NCI-H2081 (cell line): ENCODE measurements at regions not wholly inside any gene's neighbourhood (a gene's known extent, or its start where the extent isn't known, plus 50 kb on each side); places are given as distances from the start of the nearest gene placed in this dataset.
"Not testable (repeated sequence)": the region's sequence is repeated elsewhere in the genome, so short reads cannot be mapped to it uniquely, and the experiment has no call there.

Experiments
- DNase-seq, 2 experiments: peaks; one replicate each; lab custom pipeline; 2025; lab: John Stamatoyannopoulos, UW

DNA sequence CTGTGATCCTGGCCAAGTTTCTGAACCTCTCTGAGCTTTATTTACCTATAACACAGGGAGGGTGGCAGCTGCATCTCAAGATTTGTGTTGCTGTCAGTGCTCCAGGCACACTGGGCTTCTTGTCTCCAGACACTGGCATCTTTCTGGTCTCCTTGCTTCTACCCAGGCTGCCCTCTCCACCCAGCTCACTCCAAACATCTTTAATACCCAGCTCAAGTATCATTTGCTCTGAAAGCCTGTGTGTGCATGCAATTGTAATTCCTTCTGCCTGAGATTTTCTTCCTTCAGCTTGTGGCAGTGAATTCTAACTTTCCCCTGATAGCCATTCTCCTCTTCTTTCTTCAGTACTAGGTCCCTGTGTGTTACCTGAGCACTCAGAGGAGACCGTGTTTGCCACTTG lies 50.7 kb upstream of the USP7 start:
- DNase-seq, result no peak

DNA sequence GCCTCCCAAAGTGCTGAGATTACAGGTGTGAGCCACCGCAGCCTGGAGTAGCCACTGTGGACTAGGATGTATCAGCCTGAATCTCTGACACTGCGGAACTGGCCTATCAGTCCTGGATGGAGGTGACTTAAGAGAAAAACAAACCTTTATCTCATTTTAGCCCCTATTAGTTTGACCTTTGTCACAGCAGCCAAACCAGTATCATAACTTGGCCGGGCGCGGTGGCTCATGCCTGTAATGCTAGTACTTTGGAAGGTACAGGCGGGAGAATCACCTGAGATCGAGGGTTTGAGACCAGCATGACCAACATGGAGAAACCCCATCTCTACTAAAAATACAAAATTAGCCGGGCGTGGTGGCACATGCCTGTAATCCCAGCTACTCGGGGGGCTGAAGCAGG lies 51.8 kb upstream of the USP7 start:
- DNase-seq, result no peak

DNA sequence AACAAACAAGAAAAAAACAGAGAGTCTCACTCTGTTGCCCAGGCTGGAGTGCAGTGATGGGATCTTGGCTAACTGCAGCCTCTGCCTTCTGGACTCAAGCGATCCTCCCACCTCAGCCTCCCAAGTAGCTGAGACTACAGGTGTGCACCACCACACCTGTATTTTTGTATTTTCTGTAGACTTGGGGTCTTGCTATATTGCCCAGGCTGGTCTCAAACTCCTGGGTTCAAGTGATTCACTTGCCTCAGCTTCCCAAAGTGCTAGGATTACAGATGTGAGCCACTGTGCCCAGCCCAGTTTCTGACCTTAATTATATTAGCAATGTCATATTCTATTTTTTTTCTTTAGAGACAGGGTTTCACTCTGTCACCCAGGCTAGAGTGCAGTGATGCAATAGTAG lies 52.3 kb upstream of the USP7 start:
- DNase-seq, result not testable (repeated sequence)

DNA sequence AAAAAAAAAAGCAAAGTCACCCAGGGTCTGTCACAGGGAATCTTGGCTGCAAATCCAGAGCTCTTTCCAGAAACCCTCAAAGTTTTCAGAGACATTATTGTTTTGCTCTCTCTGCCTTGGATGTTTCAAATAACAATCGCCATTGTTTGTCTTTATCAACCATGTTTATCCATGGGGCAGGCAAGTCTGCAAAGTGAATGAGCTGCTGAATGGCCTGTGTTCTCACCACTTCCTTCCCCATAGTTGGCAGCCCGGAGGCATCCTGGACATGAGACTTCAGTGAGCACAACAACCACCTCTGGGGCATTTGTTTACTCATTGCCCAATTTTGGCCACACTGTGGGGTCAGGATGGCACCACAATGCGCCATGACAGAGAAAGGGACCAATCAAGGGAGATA lies 53.1 kb upstream of the USP7 start:
- DNase-seq, result no peak

DNA sequence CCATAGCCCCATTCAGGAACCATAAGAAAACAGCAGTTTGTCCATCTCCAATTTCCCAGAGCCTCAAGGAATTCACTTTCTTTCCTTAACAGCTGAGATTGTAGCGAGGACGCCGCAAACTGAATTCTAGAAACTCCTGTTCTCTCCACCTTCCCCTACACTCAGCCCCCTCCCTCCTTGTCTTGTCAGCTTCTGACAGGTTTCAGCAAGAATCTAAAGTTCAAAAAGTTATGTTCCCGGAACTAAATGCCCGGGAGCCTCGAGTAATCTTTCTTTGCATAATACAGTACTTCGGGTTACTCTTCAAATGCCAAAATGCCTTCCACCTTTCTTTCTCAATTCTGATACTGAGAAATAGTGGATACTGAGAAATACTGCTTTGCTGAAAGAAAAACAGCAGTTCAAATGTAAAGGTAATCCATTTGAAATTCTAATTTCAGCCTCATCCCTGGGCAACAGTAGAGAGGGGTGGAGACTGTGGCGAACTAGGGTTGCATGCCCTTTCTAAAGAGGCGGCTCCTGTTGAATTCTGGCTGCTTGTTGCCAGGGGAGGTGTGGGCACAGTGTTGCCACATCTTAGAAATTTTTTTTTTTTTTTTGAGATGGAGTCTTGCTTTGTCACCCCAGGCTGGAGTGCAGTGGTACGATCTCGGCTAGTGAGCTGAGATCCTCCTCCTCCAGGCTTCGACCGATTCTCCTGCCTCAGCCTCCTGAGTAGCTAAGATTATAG lies 63.5 kb upstream of the USP7 start:
- no peak for DNase-seq

DNA sequence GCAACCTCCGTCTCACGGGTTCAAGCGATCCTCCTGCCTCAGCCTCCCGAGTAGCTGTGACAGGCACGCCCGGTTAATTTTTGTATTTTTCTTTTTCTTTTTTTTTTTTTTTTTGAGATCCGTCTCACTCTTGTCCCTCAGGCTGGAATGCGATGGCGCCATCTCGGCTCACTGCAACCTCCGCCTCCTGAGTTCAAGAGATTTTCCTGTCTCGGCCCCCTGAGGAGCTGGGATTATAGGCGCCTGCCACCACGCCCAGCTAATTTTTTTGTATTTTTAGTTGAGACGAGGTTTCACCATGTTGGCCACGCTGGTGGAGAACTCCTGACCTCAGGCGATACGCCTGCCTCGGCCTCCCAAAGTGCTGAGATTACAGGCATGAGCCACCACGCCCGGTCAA lies 63.0 kb upstream of the HAPSTR1 start:
- not testable (repeated sequence) for DNase-seq

DNA sequence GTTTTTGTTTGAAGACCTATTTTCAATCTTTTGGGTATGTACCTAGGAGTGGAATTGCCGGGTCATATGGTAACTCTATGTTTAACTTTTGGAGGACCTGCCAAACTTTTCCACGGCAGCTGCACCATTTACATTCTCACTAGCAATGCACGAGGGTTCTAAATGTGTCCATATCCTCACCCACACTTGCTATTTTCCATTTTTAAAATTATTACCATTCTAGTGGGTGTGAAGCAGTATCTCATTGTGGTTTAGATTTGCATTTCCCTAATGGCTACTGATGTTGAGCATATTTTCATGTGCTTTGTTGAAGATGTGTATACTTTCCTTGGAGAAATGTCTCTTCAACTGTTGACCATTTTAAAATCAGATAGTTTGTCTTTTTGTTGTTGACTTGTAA lies 60.3 kb upstream of the HAPSTR1 start:
- DNase-seq, result no peak

DNA sequence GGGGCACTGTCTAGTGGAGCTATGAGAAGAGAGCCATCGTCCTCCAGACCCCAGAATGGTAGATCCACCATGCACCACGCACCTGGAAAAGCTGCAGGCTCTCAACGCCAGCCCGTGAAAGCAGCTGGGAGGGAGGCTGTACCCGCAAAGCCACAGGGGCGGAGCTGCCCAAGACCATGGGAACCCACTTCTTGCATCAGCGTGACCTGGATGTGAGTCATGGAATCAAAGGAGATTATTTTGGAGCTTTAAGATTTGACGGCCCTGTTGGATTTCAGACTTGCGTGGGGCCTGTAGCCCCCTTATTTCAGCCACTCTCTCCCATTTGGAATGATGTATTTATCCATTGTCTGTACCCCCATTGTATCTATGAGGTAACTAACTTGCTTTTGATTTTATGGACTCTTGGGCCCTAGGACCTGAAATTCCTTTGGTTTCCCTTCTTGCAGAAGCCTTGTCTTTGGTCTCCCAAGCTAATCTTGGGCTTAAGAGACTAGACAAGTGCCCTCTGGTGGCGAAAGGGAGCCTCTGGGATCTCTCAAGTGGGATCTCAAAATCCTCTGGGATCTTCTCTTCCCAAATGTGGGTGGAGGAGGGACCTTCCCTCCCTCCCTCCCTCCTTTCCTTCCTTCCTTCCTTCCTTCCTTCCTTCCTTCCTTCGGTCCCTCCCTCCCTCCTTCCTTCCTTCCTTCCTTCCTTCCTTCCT lies 58.2 kb upstream of the HAPSTR1 start:
- peak; percentile 6 to 22 for DNase-seq

DNA sequence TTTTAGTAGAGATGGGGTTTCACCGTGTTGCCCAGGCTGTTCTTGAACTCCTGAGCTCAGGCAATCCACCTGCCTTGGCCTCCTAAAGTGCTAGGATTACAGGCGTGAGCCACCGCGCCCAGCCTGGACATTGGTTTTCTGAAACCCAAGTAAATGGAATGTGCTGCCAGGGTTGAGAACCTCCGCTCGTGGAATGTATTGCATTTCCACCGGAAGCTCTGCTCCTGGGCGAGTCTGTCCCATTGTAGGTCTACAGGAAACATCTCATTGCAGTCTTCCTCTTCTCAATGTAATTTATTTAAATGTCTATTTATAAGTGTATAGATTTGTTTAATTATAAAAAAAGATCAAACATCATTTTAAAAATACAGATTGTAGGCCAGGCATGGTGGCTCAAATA lies 57.4 kb upstream of the HAPSTR1 start:
- no peak for DNase-seq

DNA sequence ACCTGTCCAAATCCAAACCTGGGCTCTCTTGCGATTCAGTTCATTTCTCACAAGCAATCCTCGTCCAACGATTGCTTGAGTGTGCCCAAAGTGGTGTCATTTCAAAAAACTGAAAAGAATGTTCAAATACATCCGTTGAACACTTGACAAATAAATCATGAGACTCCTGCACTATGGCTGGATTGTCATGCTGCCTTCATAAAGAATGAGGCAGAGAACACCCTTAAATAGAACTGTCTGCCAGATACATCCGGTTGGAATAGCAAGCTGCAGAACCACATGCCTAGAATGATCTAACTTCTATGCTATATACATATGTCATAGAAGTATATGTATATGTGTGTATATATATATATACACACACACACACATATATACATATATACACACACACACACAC lies 55.4 kb upstream of the HAPSTR1 start:
- no peak for DNase-seq

DNA sequence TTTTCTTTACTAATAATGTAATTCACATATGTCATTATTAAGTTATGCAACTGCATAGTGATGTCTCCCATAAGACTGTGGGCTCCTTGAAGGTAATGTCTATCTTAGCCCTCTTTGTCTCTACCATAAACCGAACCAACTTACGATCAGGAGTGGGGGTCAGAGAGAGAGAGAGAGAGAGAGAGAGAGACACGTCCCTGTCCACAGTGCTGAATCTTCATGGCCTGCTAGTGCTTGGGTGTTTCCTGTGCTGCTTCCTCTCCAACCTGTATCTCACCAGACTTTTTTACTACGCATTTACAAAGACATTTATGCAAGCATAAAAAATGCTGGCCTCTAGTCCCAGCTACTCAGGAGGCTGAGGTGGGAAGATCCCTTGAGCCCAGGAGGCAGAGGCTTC lies 52.2 kb upstream of the HAPSTR1 start:
- no peak for DNase-seq

DNA sequence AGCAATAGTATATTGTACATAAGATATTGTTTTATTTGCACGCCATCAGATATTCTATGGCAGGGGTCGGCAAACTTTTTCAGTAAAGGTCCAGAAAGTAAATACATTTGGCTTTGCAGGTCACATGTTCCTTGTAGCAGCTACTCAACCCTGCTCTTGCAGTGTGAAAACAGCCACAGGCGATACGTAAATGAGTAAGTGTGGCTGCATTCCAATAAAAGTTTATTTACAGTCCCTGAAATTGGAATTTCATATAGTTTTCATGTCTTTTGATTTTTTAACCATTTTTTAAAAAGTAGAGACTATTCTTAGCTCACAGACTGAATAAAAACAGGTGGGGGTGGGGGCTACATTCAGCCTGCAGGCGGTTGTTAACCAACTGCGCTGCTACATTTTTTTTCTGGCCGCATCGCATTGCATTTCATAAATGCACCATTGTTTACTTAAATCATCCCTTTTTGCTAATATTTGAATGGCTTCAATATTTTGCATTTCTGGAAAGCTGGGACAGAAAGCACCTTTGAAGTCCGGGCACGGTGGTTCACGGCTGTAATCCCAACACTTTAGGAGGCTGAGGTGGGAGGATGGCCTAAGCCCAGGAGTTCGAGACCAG lies 50.5 kb upstream of the HAPSTR1 start:
- DNase-seq, result no peak
